Cardiac muscle cell (in vitro differentiated cells and primary cell): ENCODE measurements at regions not wholly inside any gene's neighbourhood (a gene's known extent, or its start where the extent isn't known, plus 50 kb on each side); places are given as distances from the start of the nearest gene placed in this dataset.

Experiments
- DNase-seq, 2 donors: peaks; one replicate each; pipeline versions ENCODE4 v3.0.0 to v3.0.0-alpha.2; 2010 to 2017; ENCODE audit warnings: low read depth in 1 of 2, low spot score in 1 of 2
- H3K27ac ChIP-seq: fragments of 200-600 bp; sonication (generic); 2 replicates; pipeline ENCODE4 v1.5.1; 2016
- H3K27me3 ChIP-seq: fragments of 200-600 bp; sonication (generic); 2 replicates; pipeline ENCODE4 v1.6.0; 2016; ENCODE audit warnings: control low read depth
- H3K36me3 ChIP-seq: fragments of 200-600 bp; sonication (generic); 2 replicates; pipeline ENCODE4 v1.5.1; 2016; ENCODE audit warnings: control low read depth
- H3K4me1 ChIP-seq: fragments of 200-600 bp; sonication (generic); 2 replicates; pipeline ENCODE4 v1.8.1; 2017; ENCODE audit warnings: low read depth, mild to moderate bottlenecking, mixed run types
- H3K4me3 ChIP-seq: fragments of 200-600 bp; sonication (generic); 2 replicates; pipeline ENCODE4 v1.5.1; 2016; ENCODE audit warnings: mild to moderate bottlenecking
- H3K9me3 ChIP-seq: fragments of 200-600 bp; sonication (generic); 2 replicates; pipeline ENCODE4 v1.5.1; 2017; ENCODE audit warnings: low read depth, mild to moderate bottlenecking, control low read depth
- TF ChIP-seq, protein P1 (sequence below): IDR thresholded peaks from 2 replicates; pipeline ENCODE4 v1.5.1; 2012; ENCODE audit warnings: low read depth, mild to moderate bottlenecking, low read length

DNA sequence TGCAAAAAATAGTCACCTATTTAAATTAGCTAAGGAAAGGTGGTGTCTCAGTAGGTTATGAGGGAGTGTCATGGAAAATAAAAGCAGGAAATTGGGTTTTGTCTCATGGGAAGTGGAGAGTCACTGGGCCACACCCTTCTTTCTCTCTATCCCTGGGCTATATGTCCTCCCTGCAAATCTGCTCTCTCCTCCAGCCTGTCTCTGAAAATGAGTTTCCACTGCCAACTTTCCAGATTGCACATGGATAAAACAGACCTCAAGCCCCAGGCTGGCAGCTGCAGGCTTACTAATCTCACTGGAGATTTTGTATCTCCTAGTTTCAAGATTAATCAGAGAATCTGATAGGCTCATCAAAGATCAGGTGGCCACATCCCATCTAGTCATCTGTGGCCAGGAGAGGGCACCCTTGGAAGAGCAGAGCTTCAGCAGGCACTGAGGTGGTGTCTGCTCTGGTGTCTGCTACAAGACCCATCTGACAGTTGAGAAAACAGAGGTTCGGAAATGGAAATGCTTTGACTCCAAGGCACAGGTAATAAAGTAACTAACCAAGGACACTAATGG is 178.9 kb downstream of the MSX2 start:
- no peak for DNase-seq
- TF ChIP-seq, protein P1, sequence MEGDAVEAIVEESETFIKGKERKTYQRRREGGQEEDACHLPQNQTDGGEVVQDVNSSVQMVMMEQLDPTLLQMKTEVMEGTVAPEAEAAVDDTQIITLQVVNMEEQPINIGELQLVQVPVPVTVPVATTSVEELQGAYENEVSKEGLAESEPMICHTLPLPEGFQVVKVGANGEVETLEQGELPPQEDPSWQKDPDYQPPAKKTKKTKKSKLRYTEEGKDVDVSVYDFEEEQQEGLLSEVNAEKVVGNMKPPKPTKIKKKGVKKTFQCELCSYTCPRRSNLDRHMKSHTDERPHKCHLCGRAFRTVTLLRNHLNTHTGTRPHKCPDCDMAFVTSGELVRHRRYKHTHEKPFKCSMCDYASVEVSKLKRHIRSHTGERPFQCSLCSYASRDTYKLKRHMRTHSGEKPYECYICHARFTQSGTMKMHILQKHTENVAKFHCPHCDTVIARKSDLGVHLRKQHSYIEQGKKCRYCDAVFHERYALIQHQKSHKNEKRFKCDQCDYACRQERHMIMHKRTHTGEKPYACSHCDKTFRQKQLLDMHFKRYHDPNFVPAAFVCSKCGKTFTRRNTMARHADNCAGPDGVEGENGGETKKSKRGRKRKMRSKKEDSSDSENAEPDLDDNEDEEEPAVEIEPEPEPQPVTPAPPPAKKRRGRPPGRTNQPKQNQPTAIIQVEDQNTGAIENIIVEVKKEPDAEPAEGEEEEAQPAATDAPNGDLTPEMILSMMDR, result no peak

DNA sequence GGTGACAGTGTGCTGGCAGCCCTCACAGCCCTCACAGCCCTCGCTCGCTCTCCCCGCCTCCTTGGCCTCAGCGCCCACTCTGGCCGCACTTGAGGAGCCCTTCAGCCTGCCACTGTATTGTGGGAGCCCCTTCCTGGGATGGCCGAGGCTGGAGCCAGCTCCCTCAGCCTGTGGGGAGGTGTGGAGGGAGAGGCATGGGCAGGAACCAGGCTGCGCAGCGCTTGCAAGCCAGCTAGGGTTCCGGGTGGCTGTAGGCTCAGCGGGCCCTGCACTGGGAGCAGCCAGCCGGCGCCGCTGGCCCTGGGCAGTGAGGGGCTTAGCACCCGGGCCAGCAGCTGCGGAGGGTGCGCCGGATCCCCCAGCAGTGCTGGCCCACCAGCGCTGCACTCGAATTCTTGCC is 177.0 kb downstream of the MSX2 start:
- H3K9me3 ChIP-seq, result no peaks in the 10 kb centered on the region
- no peak overlapping the region for H3K4me3 ChIP-seq
- TF ChIP-seq, protein P1, result no peak
- H3K27me3 ChIP-seq, result no peaks in the 10 kb centered on the region
- DNase-seq, result no peak
- peaks cover 6% of the 10 kb centered on the region for H3K4me1 ChIP-seq
- no peaks in the 10 kb centered on the region for H3K36me3 ChIP-seq
- H3K27ac ChIP-seq, result no peak overlapping the region

More for the DNA sequence above, 178.9 kb downstream of the MSX2 start:
- H3K4me1 ChIP-seq, result peaks cover 6% of the 10 kb centered on the region
- H3K27me3 ChIP-seq, result peaks cover 4% of the 10 kb centered on the region
- H3K36me3 ChIP-seq, result no peaks in the 10 kb centered on the region
- no peak overlapping the region for H3K4me3 ChIP-seq
- H3K9me3 ChIP-seq, result no peaks in the 10 kb centered on the region
- no peak overlapping the region for H3K27ac ChIP-seq

DNA sequence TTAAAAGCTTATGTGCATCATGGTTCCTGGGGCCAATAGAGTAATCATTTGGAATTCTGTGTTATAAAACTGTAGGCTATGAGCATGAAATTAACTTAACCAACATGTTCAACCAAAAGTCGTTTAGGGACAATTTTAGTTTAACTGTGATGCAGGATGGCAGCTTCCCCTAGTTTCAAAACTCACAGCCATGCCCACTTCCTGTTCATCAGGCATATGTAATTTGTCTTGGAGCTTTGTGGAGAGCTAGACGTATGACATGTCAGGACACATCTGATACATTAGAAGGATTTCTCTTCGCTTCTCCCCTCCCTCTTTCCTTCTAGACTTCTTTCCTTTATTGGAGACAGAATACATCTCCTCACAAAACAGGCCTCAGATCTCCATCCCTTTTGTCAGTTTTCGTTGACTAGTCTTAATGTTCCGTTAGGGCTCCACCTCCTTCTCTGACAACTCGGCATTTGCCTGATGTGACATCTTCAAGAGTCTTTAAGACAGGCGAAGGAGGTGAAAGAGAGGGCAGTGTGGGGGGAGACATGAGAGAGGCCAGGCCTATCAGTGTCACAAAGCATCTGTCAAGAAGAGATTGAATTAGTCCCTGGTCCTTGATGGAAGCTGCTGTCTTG is 176.0 kb downstream of the MSX2 start:
- TF ChIP-seq, protein P1, result no peak

DNA sequence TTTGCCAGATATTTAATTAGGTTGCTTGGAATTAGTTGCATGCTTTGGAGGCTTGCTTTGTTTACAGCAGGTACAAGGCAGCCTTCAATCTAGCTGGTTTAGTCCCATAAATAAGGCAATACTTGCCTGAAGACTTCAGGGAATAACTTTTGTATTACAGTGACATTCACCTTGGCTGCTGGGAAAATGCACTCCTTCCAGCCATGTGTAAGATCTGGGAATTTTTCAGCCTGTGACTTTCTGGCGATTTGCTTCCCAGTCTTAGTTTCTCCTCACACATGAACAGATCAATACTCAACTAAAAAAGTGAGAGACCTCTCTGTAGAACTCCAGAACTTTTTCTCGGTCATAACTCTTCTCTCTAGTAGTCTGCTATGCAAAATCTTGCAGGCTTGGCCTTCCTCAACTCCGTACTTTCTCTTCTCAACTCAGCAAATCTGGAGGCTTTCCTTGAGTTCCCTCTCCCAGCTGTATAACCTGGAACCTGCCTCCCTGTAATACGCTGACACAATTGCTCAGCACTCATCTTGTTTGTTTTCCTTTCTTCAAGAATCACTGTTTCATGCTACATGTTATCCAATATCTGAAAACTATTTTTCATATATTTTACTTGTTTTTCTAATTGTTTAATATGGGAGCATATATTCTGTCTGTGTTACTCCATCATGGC is 173.0 kb downstream of the MSX2 start:
- Histone ChIP-seq H3K36me3 (no peaks in the 10 kb centered on the region), H3K27me3 (no peaks in the 10 kb centered on the region), H3K4me1 (peaks cover 6% of the 10 kb centered on the region), H3K9me3 (no peaks in the 10 kb centered on the region), H3K4me3 (no peak overlapping the region), H3K27ac (no peak overlapping the region)
- no peak for DNase-seq
- TF ChIP-seq, protein P1, result no peak

More for the DNA sequence above, 176.0 kb downstream of the MSX2 start:
- no peak for DNase-seq
- Histone ChIP-seq H3K36me3 (no peaks in the 10 kb centered on the region), H3K27ac (no peak overlapping the region), H3K9me3 (no peaks in the 10 kb centered on the region), H3K4me3 (no peak overlapping the region), H3K4me1 (peaks cover 6% of the 10 kb centered on the region), H3K27me3 (no peaks in the 10 kb centered on the region)

DNA sequence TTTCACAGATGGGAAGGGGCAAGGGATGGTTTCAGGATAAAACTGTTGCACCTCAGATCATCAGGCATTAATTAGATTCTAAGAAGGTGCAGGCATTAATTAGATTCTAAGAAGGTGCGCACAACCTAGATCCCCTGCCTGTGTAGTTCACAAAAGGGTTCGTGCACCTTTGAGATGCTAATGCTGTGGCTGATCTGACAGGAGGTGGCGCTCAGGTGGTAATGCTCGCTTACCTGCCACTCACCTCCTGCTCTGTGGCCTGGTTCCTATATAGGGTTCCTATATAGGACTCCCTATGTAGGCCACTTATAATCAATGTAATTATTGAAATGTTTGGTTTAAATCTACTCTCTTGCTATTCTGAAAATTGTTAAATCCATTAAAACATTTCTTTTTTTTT is 171.0 kb downstream of the MSX2 start:
- H3K36me3 ChIP-seq, result no peaks in the 10 kb centered on the region
- no peak overlapping the region for H3K27ac ChIP-seq
- no peaks in the 10 kb centered on the region for H3K27me3 ChIP-seq
- no peaks in the 10 kb centered on the region for H3K9me3 ChIP-seq
- DNase-seq, result no peak
- TF ChIP-seq, protein P1, result no peak
- peaks cover 6% of the 10 kb centered on the region for H3K4me1 ChIP-seq
- H3K4me3 ChIP-seq, result no peak overlapping the region
